ENCODE measurements at regions not wholly inside any gene's neighbourhood (a gene's known extent, or its start where the extent isn't known, plus 50 kb on each side); places are given as distances from the start of the nearest gene placed in this dataset.

DNA sequence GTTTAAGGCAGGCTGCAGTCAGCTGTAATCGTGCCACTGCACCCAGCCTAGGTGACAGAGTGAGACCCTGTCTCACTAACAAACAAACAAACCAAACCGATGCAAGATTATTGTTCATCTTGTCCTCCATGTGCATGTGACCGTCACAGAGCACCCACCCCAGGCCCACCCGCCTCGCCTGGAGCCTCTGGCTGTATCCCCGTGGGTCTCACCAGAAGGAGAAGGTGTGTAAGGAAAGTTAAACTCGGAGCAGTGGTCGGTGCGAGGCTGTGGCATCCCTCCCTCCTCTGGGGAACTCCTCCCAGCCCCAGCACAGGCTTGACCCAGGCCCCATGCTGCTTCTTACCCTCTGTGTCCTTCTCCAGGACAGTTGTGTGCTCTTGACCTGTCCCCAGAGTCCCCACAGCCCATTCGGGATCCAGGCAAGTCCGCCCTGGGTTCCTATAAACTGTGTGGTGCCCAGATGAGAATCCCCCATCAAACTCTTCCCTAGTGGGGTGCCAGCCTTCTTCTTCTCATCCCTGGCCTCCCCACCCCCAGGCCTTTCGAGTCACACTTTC is 318.4 kb downstream of the AJAP1 start:
- DNase-seq: no peak

DNA sequence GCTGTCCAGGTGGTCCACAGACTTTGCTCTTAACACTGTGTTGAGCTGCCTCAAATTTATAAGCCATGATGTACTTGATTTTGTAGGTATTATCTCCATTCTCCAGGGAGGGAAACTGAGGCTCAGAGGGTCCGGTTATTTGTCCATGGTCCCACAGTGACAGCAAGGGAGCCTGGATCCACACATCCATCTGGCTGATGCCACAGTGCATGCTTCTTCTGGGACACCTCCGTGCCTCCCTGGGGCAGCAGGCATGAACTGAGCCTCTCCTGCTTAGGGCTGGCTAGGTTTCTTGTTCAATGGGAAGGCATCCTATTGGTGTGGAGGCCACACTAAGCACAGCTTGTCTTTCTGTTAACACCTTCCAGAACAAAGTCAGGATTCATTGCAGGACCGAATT is 317.3 kb downstream of the AJAP1 start:
- no peak for DNase-seq

DNA sequence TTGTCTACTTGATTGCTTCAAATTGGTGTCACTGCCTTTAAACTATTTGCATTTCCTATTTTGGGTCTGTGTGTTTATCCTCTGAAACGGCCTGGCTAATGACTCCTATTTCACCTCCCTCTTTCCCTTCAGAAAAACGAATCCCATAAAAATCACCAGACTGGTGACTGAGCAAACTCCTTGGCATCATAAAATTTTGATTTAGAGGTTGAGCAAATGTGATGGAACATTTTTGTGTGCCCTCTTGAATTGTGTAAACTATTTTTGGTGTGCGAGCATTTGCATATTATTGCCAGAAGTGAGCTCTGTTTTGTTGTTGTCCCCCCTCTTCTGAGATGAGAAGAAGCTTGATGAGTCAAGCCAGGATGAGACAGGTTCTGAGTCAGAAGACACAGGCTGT is 316.1 kb downstream of the AJAP1 start:
- no peak for DNase-seq

DNA sequence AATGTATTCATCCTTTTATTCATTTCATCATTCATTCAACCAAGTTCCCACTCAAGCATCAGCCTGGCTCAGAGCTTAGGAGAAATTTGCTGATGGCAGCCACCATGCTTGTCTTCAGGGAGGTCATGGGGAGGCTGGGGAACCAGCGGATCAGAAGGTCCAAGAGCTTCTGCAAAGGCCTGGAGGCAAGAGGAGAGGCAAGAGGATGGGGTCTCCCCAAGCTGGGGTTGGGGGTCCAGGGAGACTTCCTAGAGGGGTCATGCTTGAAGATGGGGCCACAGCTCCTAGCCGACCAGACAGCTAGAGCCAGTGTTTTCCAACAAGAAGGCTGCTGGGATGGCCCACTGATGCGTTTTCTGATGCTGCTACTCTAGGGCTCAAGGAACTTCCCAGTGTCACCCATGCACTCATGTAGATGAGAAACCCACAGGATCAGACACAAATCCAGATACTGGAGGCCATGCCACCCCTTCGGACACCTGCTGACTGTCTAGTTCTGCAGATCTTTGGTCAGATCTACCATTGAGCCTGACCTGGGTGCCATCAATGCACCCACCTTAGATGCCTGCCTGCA is 315.2 kb downstream of the AJAP1 start:
- no peak for DNase-seq

DNA sequence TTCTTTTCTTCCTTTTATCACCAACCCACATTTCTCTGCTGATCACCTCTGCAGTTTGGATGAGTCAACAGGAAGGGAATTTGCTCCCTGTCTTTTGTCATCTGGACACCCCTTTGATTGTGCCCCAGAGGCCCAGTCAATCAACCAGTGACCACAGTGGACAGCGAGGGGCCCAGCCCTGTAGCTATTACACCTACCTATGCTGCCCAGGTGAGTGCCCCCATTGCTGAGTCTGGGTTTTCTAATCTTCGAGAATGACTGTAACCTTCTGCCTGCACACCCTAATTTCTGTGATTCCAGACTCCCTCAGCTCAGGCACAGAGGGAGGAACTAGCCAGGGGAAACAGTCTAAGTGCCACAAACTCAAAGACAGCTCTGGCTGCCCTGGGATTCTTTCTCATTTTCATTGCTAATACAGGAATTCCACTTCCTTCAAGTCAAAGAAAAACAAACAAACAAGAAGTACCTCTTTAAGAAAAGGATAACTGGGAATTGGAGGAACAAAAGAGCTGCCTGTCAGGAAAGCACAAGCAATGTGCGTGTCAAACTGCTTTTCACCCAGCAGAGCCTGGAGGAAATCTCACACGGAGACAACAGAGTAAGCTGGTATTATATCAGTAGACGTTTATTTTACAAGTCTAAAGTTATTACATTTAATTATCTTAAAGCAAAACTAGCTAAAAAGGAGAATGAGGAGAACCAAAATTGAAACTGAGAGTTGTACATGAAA is 311.1 kb downstream of the AJAP1 start:
- no peak for DNase-seq

DNA sequence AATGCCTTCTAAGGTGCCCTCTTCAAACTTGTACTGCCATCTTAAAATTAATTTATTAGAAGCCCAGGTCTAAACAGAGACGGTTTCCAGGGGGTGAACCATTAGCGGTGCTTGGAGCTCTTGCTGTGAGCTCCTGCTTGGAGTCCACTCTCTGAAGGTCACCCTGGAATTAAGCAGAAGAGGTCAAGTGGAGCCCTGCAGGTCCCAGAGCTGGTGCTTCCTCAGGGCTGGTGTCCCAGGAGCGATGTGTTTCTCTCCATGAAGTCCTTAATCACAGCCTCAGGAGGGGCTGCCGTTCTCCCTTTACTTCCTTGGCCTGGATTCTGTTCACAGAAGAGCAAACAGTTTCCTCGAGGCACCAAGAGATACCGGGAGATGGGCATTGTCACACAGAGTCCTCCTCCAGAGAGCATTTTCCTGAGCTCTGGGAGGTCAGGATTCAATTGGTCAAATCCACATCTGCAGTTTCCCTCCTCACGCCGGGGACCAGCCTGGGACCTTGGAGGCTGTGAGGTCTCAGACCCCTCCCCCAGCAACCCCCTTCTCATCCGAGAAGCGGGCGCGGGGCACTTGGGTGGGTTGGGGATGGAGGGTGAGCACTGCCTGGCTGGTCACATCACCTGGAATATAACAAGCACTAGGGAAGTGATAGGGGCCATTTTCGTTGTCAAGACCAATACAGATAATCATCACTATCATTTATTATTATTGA is 310.4 kb downstream of the AJAP1 start:
- DNase-seq: no peak

DNA sequence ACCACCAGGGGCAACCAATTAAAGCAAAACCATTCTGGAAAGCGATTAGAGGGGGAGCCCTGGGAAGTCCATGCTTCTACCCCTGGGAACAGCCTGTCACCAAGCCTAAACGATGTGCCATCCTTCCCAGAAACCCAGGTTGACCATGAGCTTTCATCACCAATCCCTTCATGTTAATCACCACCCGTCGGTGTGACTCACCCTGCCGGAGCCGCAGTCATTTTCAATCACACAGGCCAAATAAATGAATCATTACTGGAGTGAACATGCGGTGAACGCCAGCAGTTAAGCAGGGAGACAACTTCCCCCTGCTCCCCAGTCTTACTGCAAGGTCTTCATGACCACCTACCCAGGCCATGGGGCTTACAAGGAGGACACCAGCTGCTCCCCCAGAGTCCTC is 308.8 kb downstream of the AJAP1 start:
- no peak for DNase-seq

DNA sequence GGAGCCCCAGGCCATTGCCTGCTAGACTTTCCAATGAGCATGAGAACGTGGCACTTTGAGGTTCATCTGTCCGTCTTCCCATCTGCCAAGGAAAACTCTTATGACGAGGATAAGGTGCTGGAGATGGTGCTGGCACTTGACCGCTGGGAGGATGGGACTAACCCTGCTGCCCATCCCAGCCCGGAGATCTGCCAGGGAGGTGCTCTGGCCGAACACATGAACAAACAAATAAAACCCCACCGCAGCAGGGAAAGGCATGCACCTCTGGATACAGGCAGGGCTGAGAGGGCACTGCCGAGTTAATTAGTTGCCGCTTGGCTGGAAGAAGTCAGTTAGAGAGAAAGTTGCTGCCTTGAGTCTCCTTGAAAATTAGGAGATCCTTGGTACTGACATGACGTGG is 308.4 kb downstream of the AJAP1 start:
- DNase-seq: no peak

DNA sequence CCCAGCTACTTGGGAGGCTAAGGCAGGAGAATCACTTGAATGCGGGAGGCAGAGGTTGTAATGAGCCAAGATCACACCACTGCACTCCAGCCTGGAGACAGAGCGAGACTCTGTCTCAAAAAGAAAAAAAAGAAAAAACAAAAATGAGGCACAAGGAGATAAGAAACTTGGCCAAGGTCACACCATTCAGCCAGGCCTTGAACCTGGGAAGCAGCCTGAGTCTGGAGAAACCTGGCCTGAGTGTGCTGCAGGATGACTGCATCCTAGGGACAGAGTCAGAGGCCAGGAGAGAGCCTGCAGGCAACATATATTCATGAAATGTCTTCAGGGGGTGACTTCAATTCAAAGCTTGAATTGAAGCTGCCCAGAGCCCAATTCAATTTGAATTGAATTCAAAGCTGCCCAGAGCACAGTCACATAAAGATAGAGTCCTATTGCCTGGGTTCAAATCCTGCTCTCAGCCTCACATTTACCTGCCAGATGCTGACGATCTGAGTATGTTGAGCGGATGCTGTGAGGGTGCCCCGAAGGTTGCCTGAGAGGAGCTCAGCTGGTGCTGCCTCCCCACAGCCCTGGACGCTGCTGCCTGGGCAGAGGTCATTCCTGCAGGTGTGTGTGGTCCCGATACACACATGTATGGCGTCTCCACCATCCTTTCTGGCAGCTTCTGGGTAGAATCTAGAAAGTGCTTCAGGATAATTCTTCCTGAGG is 307.7 kb downstream of the AJAP1 start:
- DNase-seq: no peak

DNA sequence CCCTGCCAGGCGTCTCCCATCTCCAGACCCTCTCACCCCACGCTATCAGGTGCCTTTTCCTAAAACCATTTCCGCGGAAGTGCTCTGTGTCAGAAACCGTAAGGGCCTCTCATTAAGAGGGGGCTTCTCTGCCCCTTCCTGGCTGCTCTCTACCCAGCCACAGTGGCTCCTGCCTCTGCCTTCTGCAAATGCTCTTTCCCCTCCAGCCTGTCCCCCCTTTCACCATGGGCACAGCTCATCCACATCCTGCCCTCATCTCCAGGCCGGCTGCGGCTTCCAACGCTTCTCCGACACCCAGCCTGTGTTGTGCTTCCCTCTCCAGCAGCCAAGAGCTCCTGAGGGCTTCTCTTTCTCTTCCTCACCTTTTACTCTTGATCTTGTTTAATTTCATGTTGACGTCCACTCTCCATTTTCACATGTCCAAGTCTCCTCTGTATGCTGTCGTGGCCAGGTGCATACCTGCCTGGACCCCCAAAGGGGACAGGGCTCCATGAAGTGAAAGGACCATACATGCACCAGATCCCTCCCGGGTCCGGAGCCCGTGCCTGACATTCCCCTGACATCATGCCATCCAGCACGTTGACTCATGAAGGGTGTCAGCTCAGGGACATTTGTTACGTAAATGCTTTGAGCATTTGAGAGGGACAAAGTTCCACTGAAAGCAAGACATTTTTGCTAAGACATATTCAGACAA is 306.5 kb downstream of the AJAP1 start:
- DNase-seq: no peak

DNA sequence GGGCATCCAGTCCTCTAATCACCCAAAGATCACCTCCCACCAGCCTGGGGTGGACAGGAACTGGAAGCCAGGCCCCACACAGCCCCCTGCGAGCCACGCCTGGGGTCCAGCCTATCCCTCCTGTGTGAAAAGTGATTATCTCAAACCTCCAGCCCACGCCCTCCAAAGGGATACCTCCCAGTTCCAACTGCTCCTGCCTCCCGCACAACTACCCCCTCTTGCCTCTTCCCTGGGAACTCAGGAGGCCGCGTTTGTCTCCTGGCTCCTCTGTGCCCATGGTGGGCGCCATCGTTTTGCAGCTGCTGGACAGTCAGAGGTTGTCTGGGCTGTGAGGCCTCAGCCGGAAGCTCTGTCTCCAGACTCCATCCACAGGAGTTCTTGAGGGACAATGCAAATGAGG is 305.9 kb downstream of the AJAP1 start:
- no peak for DNase-seq

DNA sequence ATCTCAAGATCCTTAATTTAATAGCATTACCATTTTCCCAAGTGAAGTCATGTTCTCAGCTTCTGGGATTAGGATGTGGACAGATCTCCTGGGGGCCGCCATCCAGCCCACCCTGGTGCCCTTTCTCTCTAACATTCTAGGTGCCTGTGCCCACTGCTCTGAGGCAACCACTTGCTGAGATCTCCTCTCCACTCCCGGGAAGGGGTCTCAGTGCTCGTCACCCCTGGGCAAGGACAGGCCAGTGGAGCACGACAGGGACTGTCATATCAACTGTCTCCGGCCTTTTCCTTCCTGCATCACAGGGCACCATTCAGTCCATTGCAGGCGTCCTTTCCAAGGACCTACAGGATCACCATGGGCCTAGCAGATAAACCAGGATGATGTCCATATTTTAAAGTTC is 304.8 kb downstream of the AJAP1 start:
- DNase-seq: no peak

DNA sequence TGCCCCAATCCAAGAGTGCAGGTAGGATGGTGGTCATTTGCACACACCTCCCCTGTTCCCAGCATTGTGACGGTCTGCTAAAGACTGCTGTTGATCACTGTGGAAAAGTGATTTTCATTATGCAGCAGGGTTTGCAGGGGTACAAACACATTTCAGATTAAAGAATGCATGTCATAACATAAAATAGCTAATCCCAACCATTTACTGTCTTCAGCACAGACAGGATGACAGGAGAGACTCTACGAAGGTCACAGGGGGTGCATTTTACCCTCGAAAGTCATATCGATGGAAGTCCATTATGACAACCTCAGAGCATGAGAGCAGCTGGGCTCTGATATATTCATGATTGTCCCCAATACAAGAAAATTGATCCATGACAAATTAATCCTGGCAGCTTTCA is 302.6 kb downstream of the AJAP1 start:
- no peak for DNase-seq

DNA sequence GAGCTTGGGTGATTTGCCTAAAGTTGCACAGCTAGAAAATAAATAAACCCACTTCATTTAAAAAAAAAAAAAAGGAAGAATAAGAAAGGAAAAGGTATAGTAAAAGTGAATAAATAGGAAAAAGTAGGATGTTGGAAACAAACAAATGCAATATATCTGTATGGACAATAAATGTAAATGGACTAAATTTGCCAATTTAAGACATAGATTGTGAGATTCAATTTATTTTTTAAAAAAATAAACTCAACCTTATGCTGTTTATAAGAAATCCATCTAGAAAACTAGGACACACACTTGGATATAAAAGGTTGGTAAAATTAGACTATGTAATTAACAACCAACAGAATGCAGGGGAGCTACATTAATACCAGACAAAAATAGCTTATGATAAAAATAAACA is 300.0 kb downstream of the AJAP1 start:
- no peak for DNase-seq

DNA sequence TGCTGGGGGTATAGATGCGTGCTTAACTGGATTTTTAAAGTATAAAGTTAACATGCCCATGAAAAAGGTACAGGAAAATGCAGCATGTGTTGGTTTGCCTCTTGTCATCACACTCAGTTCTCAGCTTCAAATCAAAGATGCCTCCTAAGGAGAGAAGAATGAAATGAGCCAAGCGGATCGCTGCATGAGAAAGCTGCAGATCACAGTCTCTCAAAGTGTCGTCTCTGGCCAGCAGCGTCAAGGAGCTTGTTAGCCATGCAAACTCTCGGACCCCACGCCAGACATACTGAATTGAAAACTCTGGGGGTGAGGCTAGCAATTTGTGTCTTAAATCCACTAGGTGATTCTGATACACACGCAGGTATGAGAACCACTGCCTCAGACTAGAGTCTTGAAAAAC is 297.2 kb downstream of the AJAP1 start:
- DNase-seq: no peak

DNA sequence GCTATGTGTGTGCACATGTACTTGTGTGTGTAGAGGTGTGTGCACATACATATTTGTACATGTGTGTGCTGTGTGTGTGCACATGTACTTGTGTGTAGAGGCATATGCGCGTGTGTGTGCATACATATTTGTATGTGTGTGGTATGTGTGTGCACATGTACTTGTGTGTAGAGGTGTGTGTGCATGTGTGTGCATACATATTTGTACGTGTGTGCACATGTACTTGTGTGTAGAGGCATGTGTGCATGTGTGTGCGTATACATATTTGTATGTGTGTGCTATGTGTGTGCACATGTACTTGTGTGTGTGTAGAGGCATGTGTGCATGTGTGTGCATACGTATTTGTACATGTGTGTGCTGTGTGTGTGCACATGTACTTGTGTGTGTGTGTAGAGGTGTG is 291.9 kb downstream of the AJAP1 start:
- DNase-seq: no peak

DNA sequence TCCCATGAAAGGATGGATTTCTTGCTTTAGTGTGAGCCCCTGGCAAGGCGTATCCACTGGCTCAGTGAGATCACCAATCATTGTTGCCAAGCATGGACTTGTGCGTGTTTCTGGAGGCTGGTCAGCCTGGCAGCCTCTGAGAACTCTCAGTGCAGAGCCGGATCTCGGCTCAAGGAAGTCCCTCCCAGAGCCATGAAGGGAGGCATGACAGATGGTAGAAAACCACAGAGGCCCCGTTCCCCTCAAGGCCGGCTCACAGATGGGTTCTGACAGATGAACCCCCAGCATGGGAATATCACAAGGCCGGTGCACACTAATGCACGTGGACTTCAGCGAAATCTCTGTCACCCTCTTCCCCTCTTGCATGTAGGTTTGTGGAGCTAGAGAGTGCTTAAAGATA is 290.5 kb downstream of the AJAP1 start:
- DNase-seq: no peak

DNA sequence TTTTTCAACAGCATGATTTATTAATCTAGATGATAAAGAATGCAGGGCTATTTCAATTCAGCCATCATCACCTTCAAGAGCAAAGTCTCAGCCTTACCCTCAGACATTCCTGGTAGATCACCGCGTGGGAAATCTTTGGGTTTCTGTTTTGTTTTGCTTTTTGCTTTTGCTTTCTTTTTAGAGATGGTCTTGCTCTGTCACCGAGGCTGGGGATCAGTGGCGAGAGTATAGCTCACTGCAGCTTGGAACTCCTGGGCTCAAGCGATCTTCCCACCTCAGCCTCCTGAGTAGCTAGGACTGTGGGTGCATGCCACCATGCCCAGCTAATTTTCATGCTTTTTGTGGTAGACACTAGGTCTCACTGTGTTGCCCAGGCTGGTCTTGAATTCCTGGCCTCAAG is 289.7 kb downstream of the AJAP1 start:
- no peak for DNase-seq

DNA sequence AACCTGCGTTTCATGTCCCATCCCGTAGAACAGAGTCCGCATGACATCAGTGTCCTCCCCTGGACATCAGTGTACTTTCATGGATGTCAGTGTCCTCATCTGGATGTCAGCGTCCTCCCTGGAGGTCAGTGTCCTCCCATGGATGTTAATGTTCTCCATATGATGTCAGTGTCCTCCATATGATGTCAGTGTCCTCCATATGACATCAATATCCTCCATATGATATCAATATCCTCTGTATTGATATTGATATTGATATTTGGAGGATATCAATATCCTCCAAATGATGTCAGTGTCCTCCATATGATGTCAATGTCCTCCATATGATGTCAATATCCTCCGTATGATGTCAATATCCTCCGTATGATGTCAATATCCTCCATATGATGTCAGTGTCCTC is 284.9 kb downstream of the AJAP1 start:
- DNase-seq: no peak

DNA sequence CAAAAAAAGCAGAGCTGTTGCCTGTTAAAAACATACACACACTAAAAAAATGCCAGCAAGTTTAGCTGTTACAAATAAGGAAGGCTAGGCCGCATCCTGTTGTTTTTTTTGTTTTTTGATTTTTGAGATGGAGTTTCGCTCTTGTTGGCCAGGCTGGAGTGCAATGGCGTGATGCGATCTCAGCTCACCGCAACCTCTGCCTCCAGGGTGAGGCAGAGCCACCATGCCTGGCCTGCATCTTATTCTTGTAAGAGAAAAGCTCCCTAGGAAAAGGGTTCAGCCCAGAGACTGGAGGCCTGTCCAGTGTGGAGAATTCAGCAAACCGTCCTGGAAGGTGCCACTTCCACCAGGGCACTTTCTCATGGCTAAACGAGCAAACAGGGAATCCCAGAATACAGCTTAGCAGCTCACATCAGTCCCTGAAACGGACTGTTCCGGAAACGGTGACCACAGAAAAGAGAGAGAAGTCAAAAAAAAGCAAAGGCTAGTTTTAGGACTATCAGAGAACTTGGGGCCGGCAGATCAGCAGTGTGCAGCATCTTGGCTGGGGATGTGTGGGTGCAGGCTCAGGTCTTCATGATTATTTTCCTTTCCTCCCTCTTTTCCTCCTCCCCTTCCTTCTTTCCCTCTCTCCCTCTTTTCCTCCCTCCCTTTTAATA is 283.6 kb downstream of the AJAP1 start:
- no peak for DNase-seq

DNA sequence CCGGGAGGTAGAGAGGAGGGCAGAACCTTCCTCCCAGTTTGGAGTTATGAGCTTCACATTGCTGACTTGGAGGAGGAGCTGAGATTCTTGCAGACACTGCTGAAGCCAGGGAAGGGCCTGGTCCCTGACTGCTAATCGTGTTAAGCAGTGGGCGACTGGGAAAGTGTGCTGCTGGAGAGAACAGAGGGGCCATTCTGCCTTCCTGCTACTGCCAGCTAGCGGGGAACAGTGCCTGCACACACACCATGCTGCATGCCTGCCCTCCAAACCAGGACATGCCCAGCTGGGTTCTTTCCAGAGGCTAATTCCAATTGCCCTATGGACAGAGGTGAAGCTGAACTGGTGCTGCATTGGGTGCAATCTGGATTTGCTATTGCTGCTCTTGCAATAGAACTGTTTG is 281.4 kb downstream of the AJAP1 start:
- DNase-seq: no peak

DNA sequence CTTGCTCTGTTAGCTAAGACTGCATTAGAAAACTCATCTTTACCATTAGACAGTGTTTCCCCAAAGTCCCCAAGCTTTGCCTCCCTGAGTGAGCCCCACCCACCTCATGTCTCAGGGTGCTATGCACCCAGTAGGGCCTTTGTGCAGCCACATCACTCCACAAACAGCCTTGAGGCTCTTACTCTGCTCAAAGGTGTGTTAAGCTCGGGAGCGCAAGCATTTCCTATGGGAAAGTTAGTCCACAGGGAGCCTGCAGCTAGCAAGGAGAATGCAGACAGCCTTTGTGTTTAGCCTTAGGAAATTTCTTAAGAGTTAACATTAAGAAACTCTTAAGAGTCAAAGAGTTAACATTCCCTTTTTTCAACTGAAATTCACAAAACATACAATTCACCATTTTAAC is 278.8 kb downstream of the AJAP1 start:
- no peak for DNase-seq

All from KG1 (cell line).